HepG2 (cell line): ENCODE measurements at regions not wholly inside any gene's neighbourhood (a gene's known extent, or its start where the extent isn't known, plus 50 kb on each side); places are given as distances from the start of the nearest gene placed in this dataset.

ENCODE experiments used
- ATAC-seq: fragments of 200-7000 bp; cut with Tn5 transposase; 3 replicates; pipeline ENCODE4 v1.9.1; 2020; ENCODE audit warnings: mild to moderate bottlenecking, moderate library complexity
- BruUV-seq: library from RNA; stranded (reverse); fragments of 400-500 nt; replicated peaks from 2 replicates; lab custom pipeline; 2021; lab: Mats Ljungman, UMichigan
- CTCF ChIA-PET: fragments of 300-600 bp; formaldehyde crosslinking; extraction: SDS; loops from one replicate; lab custom pipeline; 2021; ENCODE audit warnings: low total read pairs, inconsistent platforms, low intra/inter-chr PET ratio; lab: Yijun Ruan, JAX
- POLR2A ChIA-PET: fragments of 350-600 bp; sonication (Branson Sonifier 250); formaldehyde crosslinking; loops from one replicate; lab custom pipeline; 2020; ENCODE audit warnings: antibody characterized with exemption, inconsistent platforms; lab: Yijun Ruan, JAX
- DNase-seq: peaks from one replicate; pipeline ENCODE4 v3.0.0-alpha.2; 2015; ENCODE audit warnings: low spot score
- FAIRE-seq: peaks from 3 replicates; lab custom pipeline; 2011; peaks lifted over from hg19 to GRCh38; lab: Jason Lieb, UNC
- H2AFZ ChIP-seq: one replicate; pipeline ENCODE4 v1.6.1; 2011; ENCODE audit warnings: low read length, inconsistent platforms
- H3K27ac ChIP-seq: fragments of 300-600 bp; 3 replicates; pipeline ENCODE4 v1.8.0; 2011; ENCODE audit warnings: mixed run types, mild to moderate bottlenecking, mixed read lengths, low read length, inconsistent platforms; ENCODE audit not compliant: insufficient read depth; ENCODE audit errors: extremely low read length
- H3K27me3 ChIP-seq, 2 experiments: fragments of 200-600 bp in 1 of 2; 2 replicates in 1 of 2; 3 replicates in 1 of 2; pipeline versions ENCODE4 v1.6.0 to v1.8.0; 2011; ENCODE audit warnings: low read length in 2 of 2, mild to moderate bottlenecking in 2 of 2, moderate library complexity in 2 of 2, inconsistent platforms in 1 of 2; ENCODE audit not compliant: insufficient read depth in 2 of 2, control insufficient read depth in 1 of 2
- H3K36me3 ChIP-seq, 2 experiments: fragments of 200-600 bp in 1 of 2; replicated peaks in 1 of 2; 2 replicates in 1 of 2; 3 replicates in 1 of 2; pipeline versions ENCODE4 v1.5.1 to v1.8.0; 2011; ENCODE audit warnings: low read length in 2 of 2, inconsistent platforms in 1 of 2; ENCODE audit not compliant: insufficient read depth in 2 of 2, control insufficient read depth in 1 of 2
- H3K4me1 ChIP-seq: 2 replicates; pipeline ENCODE4 v1.5.1; 2012; ENCODE audit warnings: low read length, inconsistent platforms; ENCODE audit not compliant: insufficient read depth
- H3K4me2 ChIP-seq: 2 replicates; pipeline ENCODE4 v1.6.0; 2011; ENCODE audit warnings: low read depth, low read length, inconsistent platforms
- H3K4me3 ChIP-seq, 3 experiments: fragments of 200-600 bp in 1 of 3; sonication (generic), shearing (Covaris generic) in 1 of 3; replicated peaks in 1 of 3; 2 replicates each; pipeline ENCODE4 v1.5.1; 2011 to 2016; ENCODE audit warnings: low read length in 3 of 3, inconsistent platforms in 2 of 3, low read depth in 2 of 3, mild to moderate bottlenecking in 2 of 3, control low read depth in 1 of 3, mixed read lengths in 1 of 3; ENCODE audit not compliant: insufficient read depth in 1 of 3
- H3K79me2 ChIP-seq: one replicate; pipeline ENCODE4 v1.6.1; 2011; ENCODE audit warnings: low read length, inconsistent platforms; ENCODE audit not compliant: insufficient read depth
- H3K9ac ChIP-seq: 2 replicates; pipeline ENCODE4 v1.6.0; 2011; ENCODE audit warnings: mild to moderate bottlenecking, low read depth, low read length, inconsistent platforms; ENCODE audit not compliant: insufficient read depth
- H3K9me3 ChIP-seq: 2 replicates; pipeline ENCODE4 v1.5.1; 2012; ENCODE audit warnings: mild to moderate bottlenecking, low read length
- H4K20me1 ChIP-seq: 2 replicates; pipeline ENCODE4 v1.6.0; 2011; ENCODE audit warnings: inconsistent platforms, mild to moderate bottlenecking, low read length, moderate library complexity; ENCODE audit not compliant: insufficient read depth
- ARNTL ChIP-seq: sonication (generic); formaldehyde crosslinking; IDR thresholded peaks from 2 replicates; pipeline ENCODE4 v1.4.0; 2020; ENCODE audit warnings: mild to moderate bottlenecking, missing genetic modification reagents
- HNRNPH1 ChIP-seq: fragments of 200-400 bp; formaldehyde crosslinking; optimal IDR thresholded peaks from 2 replicates; pipeline ENCODE3; 2017; ENCODE audit warnings: mild to moderate bottlenecking, low read depth, low read length
- MYNN ChIP-seq: sonication (generic); formaldehyde crosslinking; IDR thresholded peaks from 2 replicates; pipeline ENCODE4 v1.4.0; 2020; ENCODE audit warnings: mild to moderate bottlenecking, low read depth, missing genetic modification reagents
- RBAK ChIP-seq: sonication (generic); formaldehyde crosslinking; IDR thresholded peaks from 2 replicates; pipeline ENCODE4 v1.5.1; 2020; ENCODE audit warnings: mild to moderate bottlenecking, missing genetic modification reagents
- ZBTB25 ChIP-seq: IDR thresholded peaks from 2 replicates; pipeline ENCODE4 v1.6.1; 2018; ENCODE audit warnings: missing genetic modification reagents
- ZFP62 ChIP-seq: sonication (generic); formaldehyde crosslinking; IDR thresholded peaks from 2 replicates; pipeline ENCODE4 v1.4.0; 2020; ENCODE audit warnings: missing genetic modification reagents
- ZNF547 ChIP-seq: sonication (generic); formaldehyde crosslinking; IDR thresholded peaks from 2 replicates; pipeline ENCODE4 v1.5.1; 2020; ENCODE audit warnings: mild to moderate bottlenecking, missing genetic modification reagents
- ZNF589 ChIP-seq: sonication (generic); formaldehyde crosslinking; conservative IDR thresholded peaks from 2 replicates; pipeline ENCODE4 v1.8.0; 2022; ENCODE audit warnings: mild to moderate bottlenecking, moderate library complexity, missing genetic modification reagents
- ZNF660 ChIP-seq: sonication (generic); formaldehyde crosslinking; IDR thresholded peaks from 2 replicates; pipeline ENCODE4 v1.5.1; 2020; ENCODE audit warnings: mild to moderate bottlenecking, low read depth, missing genetic modification reagents, borderline replicate concordance
- ZNF670 ChIP-seq: sonication (generic); formaldehyde crosslinking; IDR thresholded peaks from 2 replicates; pipeline ENCODE4 v1.8.0; 2022; ENCODE audit warnings: mild to moderate bottlenecking, missing genetic modification reagents, borderline replicate concordance
- ZNF777 ChIP-seq: sonication (generic); formaldehyde crosslinking; IDR thresholded peaks from 2 replicates; pipeline ENCODE4 v1.4.0; 2020; ENCODE audit warnings: missing genetic modification reagents
- WGBS: methylation state at CpG from one replicate; pipeline ENCODE4 v1.1.6; 2017; ENCODE audit warnings: low lambda C conversion rate; 5-methylcytosine and 5-hydroxymethylcytosine counted together
- in situ Hi-C: cut with HindIII; loops from 2 replicates; pipeline ENCODE4 v1.10.0; 2017; ENCODE audit warnings: low pct_unique_long_range_greater_than_20kb; ENCODE audit not compliant: extremely low pct_ligation_motif_present
- intact Hi-C: fragments of 100-400 bp; cut with micrococcal nuclease; formaldehyde crosslinking; loops from one replicate; pipeline ENCODE4 v1.10.0; 2022; ENCODE audit not compliant: unreplicated experiment
- TF ChIP-seq, protein P1 (sequence below): sonication (generic); formaldehyde crosslinking; IDR thresholded peaks from 2 replicates; pipeline ENCODE4 v1.4.0; 2020; ENCODE audit warnings: mild to moderate bottlenecking, missing genetic modification reagents, borderline replicate concordance
- TF ChIP-seq, protein P2 (sequence below): sonication (generic); formaldehyde crosslinking; IDR thresholded peaks from 2 replicates; pipeline ENCODE4 v1.4.0; 2020; ENCODE audit warnings: mild to moderate bottlenecking, missing genetic modification reagents
- TF ChIP-seq, protein P3 (sequence below): IDR thresholded peaks from 2 replicates; pipeline ENCODE4 v1.6.1; 2018; ENCODE audit warnings: missing genetic modification reagents, mild to moderate bottlenecking, missing compliant biosample characterization

DNA sequence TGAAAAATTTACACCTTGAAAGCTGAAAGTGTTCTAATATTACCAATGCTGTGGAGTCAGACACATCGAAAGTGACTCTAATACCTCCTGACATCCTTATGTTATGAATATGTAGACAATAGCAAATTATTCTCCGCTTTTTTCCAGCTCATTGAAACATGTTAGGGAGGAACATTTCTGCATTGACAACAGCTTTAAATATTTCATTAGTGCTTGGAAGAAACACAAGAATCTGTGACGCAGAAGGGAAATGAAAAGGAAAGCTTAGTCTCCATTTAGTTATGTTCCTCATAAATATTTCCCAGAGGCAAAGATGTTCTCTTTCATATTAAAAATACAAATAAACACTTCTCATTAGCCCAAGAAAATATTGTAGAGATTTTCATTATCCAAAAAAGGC lies 55.8 kb upstream of the CD99 start:
- in situ Hi-C loops, result no loop called here
- Histone ChIP-seq H3K27ac (no peak overlapping the region), H3K4me2 (no peak overlapping the region), H3K36me3 (peaks cover 0 to 16% of the 10 kb centered on the region in 2 experiments; a peak in 3 of 5 replicates), H4K20me1 (no peaks in the 10 kb centered on the region), H3K9ac (no peak overlapping the region), H3K9me3 (peaks cover 6% of the 10 kb centered on the region; the same call in 1 of the 2 replicates), H3K4me3 (no peak overlapping the region), H2AFZ (no peak overlapping the region), H3K79me2 (no peaks in the 10 kb centered on the region), H3K27me3 (no peaks in the 10 kb centered on the region), H3K4me1 (no peaks in the 10 kb centered on the region)
- POLR2A ChIA-PET, result no interaction called here
- whole genome bisulfite sequencing, result 97% methylated on average over 3 of the region's 3 CpGs
- no peak for FAIRE-seq
- intact Hi-C loops, result no loop called here
- DNase-seq, result no peak
- no peak for TF ChIP-seq ZNF670 (CRISPR knock-in tag)
- TF ChIP-seq MYNN, result no peak
- TF ChIP-seq ZBTB25 (CRISPR knock-in tag), result no peak
- no peak for TF ChIP-seq HNRNPH1
- TF ChIP-seq, protein P1, sequence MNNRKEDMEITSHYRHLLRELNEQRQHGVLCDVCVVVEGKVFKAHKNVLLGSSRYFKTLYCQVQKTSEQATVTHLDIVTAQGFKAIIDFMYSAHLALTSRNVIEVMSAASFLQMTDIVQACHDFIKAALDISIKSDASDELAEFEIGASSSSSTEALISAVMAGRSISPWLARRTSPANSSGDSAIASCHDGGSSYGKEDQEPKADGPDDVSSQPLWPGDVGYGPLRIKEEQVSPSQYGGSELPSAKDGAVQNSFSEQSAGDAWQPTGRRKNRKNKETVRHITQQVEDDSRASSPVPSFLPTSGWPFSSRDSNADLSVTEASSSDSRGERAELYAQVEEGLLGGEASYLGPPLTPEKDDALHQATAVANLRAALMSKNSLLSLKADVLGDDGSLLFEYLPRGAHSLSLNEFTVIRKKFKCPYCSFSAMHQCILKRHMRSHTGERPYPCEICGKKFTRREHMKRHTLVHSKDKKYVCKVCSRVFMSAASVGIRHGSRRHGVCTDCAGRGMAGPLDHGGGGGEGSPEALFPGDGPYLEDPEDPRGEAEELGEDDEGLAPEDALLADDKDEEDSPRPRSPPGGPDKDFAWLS, result no peak
- no peak for TF ChIP-seq ZNF589
- TF ChIP-seq, protein P2, sequence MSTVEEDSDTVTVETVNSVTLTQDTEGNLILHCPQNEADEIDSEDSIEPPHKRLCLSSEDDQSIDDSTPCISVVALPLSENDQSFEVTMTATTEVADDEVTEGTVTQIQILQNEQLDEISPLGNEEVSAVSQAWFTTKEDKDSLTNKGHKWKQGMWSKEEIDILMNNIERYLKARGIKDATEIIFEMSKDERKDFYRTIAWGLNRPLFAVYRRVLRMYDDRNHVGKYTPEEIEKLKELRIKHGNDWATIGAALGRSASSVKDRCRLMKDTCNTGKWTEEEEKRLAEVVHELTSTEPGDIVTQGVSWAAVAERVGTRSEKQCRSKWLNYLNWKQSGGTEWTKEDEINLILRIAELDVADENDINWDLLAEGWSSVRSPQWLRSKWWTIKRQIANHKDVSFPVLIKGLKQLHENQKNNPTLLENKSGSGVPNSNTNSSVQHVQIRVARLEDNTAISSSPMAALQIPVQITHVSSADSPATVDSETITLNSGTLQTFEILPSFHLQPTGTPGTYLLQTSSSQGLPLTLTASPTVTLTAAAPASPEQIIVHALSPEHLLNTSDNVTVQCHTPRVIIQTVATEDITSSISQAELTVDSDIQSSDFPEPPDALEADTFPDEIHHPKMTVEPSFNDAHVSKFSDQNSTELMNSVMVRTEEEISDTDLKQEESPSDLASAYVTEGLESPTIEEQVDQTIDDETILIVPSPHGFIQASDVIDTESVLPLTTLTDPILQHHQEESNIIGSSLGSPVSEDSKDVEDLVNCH (CRISPR knock-in tag), result no peak
- no peak for TF ChIP-seq ZNF660 (CRISPR knock-in tag)
- no peak for TF ChIP-seq ARNTL
- TF ChIP-seq ZFP62 (CRISPR knock-in tag), result no peak
- no peak for TF ChIP-seq ZNF777 (CRISPR knock-in tag)
- TF ChIP-seq, protein P3, sequence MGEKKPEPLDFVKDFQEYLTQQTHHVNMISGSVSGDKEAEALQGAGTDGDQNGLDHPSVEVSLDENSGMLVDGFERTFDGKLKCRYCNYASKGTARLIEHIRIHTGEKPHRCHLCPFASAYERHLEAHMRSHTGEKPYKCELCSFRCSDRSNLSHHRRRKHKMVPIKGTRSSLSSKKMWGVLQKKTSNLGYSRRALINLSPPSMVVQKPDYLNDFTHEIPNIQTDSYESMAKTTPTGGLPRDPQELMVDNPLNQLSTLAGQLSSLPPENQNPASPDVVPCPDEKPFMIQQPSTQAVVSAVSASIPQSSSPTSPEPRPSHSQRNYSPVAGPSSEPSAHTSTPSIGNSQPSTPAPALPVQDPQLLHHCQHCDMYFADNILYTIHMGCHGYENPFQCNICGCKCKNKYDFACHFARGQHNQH (CRISPR knock-in tag), result no peak
- no peak for TF ChIP-seq RBAK (CRISPR knock-in tag)
- TF ChIP-seq ZNF547 (CRISPR knock-in tag), result no peak
- no TSS peak for BruUV-seq
- no peak for ATAC-seq
- CTCF ChIA-PET, result no interaction called here
